DMS53 treated with DMSO at 0.1 percent for 48 hours (cell line): ENCODE measurements at regions not wholly inside any gene's neighbourhood (a gene's known extent, or its start where the extent isn't known, plus 50 kb on each side); places are given as distances from the start of the nearest gene placed in this dataset.

Experiments used
- DNase-seq: peaks from one replicate; lab custom pipeline; 2025; ENCODE audit not compliant: unreplicated experiment; lab: John Stamatoyannopoulos, UW

- no peak for DNase-seq
These were observed 1293.9 kb upstream of the CDH6 start for GRCh38 chr5:29899583-29899982.

DNA sequence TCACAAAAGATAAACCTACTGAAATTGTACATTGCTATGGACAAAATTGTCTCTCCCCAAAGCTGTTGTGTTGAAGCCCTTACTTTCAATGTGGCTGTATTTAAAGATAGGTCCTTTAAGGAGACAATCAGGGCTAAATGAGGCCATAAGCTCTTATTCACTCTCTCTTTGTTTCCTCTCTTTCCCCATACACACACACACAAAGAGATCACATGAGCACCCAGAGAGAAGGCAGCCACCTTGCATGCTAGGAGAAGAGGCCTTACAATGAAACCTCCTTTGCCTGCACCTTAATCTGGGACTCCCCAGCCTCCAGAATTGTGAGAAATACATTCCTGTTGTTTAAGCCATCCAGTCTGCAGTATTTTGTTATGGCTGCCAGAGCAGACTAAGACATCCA is 1295.6 kb upstream of the CDH6 start:
- DNase-seq = no peak

GRCh38 chr5:29896646-29897045 is 1296.8 kb upstream of the CDH6 start:
- DNase-seq = no peak

GRCh38 chr5:29894668-29895067 is 1298.8 kb upstream of the CDH6 start:
- DNase-seq = no peak

DNA sequence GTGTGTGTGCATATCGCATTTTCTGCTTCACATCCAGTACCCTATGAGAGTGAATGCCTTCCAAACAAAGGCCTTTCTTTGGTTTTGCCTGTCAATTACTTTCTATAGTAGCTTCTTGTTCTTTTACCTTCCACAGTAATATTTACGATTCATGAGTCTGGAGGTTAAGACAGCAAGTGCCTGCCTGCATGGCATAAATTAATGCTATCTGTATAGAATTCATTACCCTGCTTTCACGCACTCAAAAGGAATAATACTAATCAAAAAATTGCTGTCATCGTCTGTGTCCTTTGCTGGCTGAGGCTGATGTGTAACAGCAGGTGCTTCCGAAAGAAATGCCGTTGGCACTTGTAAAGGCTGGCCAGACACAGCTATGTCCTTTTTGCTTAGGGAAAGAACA is 1304.4 kb upstream of the CDH6 start:
- no peak for DNase-seq

GRCh38 chr5:29885595-29885994 is 1307.9 kb upstream of the CDH6 start:
- no peak for DNase-seq

DNA sequence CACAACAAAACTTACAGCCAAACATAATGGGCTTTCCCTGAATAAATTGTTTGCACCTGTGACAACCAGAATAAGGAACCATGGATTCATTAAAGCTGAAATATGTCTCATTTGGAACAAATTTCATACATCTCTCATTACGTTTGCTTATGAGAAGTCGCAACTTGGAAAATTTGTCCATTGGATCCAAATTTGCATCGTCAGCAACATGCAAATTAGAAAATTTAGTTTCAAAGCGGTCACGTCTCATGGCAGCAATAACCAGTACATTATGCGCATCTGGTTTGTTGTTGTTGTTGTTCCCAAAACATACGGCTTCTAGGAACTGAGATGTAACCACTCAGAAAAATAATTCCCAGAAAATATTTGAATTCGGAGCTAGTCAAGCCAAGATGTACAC is 1311.5 kb upstream of the CDH6 start:
- DNase-seq = no peak

DNA sequence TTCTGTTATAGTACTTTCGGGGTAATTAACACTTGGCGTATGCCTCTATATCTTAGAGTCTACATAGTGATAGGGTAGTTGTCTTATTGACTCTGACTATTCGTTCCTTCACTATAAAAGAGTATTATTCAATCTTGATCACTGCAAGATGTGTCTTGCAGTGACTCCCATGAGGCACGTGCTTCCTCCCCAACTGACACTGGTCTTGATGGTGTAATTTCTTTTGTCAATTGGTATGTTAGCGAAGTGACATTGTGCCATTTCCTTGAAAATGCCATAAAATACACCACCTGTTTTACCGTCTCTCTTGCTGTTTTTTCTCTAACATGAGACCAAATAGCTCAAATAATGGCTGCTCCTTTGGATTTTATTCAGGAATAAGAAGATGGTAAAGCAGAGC is 1314.1 kb upstream of the CDH6 start:
- no peak for DNase-seq

DNA sequence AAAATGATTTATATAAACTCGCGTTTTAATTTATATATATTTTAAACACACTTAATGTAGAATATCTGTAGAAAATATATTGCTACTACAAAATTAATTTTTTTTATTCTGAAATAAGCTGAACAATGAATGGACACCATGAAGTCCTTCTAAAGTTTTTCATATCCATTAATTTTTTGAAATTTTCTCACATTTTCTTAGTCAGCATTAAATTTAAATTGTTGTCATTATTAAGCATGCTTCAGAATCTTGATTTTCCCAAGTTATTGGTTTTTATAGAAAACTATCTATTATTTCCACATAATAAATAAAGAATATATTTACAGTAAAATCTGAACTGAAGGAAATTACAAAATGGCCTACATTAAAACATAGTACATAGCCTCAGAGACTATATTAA is 1314.9 kb upstream of the CDH6 start:
- no peak for DNase-seq

GRCh38 chr5:29867155-29867554 is 1326.3 kb upstream of the CDH6 start:
- no peak for DNase-seq

DNA sequence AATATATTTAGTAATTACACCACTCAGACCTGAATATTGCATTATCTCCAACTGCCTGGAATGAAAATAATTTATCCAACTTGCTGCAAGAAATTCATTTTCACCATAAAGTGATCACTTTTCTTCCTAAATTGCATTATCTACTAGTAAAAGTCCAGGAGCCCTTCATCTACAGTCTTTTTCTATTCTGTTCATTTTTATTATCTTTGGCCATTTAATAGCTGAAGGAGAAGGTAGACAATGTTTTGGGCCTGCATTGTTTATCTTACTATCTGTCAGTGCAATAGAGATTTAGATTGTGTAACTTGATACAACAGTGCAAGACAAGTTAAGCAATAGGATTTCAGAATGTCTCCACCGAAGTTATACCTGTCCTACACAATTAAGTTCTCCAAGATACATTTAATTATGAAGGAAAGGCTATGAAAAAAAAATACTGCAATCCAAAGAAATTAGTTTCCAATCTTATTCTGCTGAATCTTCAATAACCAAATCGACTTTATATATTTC is 1339.7 kb upstream of the CDH6 start:
- DNase-seq = peak; percentile 19

- no peak for DNase-seq
These were observed 1341.2 kb upstream of the CDH6 start for GRCh38 chr5:29852329-29852728.

DNA sequence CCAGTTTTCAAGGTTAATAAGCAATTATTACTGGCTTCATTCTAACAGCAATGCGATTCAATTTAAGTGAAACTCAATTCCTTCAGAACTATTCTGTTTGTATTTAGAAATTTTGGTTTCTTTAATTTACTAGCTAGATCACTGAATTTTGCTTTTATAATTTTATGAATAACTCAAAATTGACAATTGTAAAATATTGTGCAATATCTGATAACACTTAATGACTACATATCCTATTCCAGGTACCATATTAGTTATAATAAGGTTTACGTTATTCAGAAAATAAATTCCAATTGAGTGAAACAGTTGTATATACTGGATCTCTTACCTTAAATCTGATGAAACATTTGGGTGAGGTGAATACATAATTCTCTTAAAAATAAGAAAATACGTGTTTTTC is 1348.3 kb upstream of the CDH6 start:
- no peak for DNase-seq

DNA sequence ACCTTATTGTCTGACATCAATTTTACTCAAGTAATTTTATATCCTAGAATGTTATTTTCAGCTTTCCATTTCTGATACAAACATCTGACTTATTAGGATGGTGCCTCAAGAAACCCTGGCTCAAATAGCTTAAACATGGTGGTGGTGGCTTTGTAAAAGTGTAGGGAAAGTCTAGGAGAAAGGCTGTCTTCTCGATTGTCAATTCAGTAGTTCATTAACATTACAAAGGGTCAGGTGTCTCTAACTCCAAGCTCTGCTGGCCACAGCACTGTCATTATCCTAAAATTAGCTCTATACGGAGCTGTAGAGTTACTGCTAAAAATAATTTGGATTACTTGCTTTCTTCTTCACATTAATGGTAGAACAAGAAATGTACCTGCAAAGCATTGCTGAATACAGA is 1360.1 kb upstream of the CDH6 start:
- DNase-seq = no peak

DNA sequence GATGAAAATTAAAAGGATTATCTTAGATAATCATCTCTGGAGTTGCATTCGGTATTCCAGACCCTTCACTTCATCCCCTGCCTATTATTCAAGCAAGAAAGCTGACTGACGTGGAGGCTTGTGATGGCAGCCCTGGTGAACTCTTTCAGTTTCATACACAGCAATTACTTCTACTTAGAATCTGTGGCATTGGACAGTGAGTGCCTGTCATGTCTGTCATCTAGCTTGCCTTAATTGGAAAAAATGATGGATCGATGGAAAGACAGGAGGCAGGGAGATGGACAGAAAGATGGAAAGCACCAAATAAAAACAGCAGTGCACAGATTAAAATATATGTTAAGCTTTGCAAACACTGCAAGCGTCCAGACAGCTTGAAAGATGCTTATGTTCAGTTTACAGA is 1371.0 kb upstream of the CDH6 start:
- DNase-seq = no peak

DNA sequence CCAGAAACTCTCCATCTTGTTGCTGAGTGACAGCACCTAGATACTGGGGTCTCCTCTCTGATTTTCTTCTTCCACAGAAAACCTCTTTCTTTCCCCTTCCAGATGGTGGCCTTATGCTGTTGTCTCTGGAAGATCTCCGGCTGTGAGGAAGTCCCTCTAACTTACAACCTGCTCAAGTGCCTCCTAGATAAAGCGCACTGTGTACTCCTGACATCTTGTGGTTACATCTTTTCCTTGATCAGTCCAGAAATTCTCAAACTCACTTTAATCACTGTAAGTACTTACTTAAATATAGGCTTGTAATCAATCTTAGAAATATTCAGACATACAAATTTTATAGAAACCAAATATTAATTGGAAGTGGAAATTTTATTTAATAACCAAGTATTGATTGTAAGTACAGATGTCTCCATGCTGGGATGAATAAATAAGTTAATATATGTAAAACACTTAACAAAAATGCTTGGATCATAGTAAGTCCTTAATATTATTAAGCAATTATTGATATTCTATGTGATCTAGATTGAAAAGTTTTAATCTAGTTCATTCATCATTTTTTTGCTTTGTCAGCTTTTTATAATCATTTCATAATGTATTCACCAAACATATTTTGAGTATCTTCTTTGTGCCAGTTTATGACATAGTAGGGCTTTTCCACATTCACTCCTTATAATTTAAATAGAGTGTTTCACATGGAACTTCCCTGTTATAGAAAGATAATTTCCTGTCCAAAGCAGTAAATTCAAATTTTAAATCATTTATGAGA is 1381.4 kb upstream of the CDH6 start:
- no peak for DNase-seq

- no peak for DNase-seq
These were observed 1387.7 kb upstream of the CDH6 start for GRCh38 chr5:29805804-29806203.

GRCh38 chr5:29800752-29801151 is 1392.7 kb upstream of the CDH6 start:
- DNase-seq = no peak

GRCh38 chr5:29796013-29796412 is 1397.5 kb upstream of the CDH6 start:
- peak; percentile 83 for DNase-seq

GRCh38 chr5:29795096-29795652 is 1398.3 kb upstream of the CDH6 start:
- no peak for DNase-seq

DNA sequence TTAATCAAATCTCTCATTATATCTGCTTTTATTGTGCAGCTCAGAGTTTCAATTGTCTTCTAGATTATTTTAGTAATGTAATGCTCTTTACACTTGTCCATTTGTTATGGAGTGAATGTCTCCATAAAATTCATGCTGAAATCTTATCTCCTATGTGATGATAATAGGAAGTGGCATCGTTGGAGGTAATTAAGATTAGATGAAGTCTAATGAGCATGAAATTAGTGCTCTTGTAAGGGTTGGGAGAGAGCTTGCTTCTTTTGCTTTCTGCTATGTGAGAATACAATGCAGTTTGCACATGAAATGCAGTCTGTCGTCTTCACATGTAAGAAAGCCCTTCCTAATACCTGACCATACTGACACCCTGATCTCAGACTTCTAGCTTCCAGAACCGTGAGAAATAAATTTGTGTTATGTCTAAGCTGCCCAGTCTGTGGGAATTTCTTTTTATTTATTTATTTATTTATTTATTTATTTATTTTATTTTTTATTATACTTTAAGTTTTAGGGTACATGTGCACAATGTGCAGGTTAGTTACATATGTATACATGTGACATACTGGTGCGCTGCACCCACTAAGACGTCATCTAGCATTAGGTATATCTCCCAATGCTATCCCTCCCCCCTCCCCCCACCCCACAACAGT is 1399.2 kb upstream of the CDH6 start:
- no peak for DNase-seq

DNA sequence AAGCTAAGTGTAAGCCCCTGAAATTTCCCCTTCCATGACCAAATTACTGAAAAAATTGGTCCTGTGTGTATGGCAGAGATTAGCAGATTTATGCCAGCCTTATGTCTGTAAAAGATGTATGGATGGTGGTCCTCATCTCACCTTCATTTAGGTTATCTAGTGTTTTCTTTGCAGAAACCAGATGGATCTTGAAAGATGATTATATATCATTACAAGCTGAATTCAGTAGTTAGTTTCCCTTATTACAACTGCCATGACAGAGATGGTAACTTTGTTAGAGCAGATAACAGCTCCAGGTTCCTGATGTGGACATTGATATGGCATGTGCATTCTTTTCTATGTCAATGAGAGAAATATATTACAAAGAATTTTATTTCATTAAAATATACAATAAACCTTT is 1403.2 kb upstream of the CDH6 start:
- DNase-seq = no peak
